ENCODE measurements at regions not wholly inside any gene's neighbourhood (a gene's known extent, or its start where the extent isn't known, plus 50 kb on each side); places are given as distances from the start of the nearest gene placed in this dataset.

GRCh38 chr5:34464829-34465228, 191.3 kb upstream of the RAI14 start:
- TF ChIP-seq EP300 (IDR thresholded peaks at IDR 0.05) (no peak), POLR2A (IDR thresholded peaks at IDR 0.05) (no peak), POLR2AphosphoS5 (IDR thresholded peaks at IDR 0.05) (no peak)
- TF ChIP-seq, protein P1, sequence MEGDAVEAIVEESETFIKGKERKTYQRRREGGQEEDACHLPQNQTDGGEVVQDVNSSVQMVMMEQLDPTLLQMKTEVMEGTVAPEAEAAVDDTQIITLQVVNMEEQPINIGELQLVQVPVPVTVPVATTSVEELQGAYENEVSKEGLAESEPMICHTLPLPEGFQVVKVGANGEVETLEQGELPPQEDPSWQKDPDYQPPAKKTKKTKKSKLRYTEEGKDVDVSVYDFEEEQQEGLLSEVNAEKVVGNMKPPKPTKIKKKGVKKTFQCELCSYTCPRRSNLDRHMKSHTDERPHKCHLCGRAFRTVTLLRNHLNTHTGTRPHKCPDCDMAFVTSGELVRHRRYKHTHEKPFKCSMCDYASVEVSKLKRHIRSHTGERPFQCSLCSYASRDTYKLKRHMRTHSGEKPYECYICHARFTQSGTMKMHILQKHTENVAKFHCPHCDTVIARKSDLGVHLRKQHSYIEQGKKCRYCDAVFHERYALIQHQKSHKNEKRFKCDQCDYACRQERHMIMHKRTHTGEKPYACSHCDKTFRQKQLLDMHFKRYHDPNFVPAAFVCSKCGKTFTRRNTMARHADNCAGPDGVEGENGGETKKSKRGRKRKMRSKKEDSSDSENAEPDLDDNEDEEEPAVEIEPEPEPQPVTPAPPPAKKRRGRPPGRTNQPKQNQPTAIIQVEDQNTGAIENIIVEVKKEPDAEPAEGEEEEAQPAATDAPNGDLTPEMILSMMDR (IDR thresholded peaks at IDR 0.05): no peak

Measured in suprapubic skin (tissue), 4 donors.